ENCODE measurements at regions not wholly inside any gene's neighbourhood (a gene's known extent, or its start where the extent isn't known, plus 50 kb on each side); places are given as distances from the start of the nearest gene placed in this dataset.
"Not testable (repeated sequence)": the region's sequence is repeated elsewhere in the genome, so short reads cannot be mapped to it uniquely, and the experiment has no call there.

DNA sequence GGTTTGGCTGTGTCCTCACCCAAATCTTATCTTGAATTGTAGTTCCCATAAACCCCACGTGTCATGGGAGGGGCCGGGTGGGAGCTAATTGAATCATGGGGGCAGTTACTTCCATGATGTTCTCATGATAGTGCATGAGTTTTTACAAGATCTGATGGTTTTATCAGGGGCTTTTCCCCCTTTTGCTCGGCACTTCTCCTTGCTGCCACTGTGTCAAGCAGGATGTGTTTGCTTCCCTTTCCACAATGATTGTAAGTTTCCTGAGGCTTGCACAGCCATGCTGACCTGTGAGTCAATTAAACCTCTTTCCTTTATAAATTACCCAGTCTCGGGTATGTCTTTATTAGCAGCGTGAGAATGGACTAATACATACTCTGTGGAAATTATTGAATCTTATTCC, 141.2 kb upstream of the MAGI2 start:
- TF ChIP-seq, protein P1, sequence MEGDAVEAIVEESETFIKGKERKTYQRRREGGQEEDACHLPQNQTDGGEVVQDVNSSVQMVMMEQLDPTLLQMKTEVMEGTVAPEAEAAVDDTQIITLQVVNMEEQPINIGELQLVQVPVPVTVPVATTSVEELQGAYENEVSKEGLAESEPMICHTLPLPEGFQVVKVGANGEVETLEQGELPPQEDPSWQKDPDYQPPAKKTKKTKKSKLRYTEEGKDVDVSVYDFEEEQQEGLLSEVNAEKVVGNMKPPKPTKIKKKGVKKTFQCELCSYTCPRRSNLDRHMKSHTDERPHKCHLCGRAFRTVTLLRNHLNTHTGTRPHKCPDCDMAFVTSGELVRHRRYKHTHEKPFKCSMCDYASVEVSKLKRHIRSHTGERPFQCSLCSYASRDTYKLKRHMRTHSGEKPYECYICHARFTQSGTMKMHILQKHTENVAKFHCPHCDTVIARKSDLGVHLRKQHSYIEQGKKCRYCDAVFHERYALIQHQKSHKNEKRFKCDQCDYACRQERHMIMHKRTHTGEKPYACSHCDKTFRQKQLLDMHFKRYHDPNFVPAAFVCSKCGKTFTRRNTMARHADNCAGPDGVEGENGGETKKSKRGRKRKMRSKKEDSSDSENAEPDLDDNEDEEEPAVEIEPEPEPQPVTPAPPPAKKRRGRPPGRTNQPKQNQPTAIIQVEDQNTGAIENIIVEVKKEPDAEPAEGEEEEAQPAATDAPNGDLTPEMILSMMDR (IDR thresholded peaks at IDR 0.05; ENCODE audit: low read length) = not testable (repeated sequence)
- TF ChIP-seq EZH2 (optimal IDR thresholded peaks at IDR 0.05; ENCODE audit: low read depth, low read length); EZH2phosphoT487 (IDR thresholded peaks at IDR 0.05; ENCODE audit: low read length): not testable (repeated sequence)
